ENCODE measurements at regions not wholly inside any gene's neighbourhood (a gene's known extent, or its start where the extent isn't known, plus 50 kb on each side); places are given as distances from the start of the nearest gene placed in this dataset.

DNA sequence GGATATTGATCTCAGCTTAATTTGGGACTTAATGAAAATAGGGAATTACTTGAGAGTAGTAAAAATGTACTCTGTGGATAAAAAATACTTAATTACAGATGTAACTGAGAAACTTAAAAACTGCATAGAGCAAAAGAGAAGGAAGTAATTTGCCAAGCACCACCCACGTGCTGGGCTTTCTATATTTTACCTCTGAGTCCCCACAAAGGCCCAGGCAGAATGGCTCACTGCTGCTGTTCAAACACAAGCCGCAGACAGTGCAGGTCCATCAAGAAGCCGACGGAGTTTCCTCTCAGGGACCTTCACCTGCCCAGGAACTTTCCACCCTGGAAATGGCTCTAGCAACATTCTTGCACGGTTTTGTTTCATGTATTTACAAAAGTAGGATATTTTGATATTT lies 77.2 kb upstream of the TRPM1 start:
- in situ Hi-C loops (cut with HindIII; ENCODE audit: low sequenced_read_pairs) = no loop called here

DNA sequence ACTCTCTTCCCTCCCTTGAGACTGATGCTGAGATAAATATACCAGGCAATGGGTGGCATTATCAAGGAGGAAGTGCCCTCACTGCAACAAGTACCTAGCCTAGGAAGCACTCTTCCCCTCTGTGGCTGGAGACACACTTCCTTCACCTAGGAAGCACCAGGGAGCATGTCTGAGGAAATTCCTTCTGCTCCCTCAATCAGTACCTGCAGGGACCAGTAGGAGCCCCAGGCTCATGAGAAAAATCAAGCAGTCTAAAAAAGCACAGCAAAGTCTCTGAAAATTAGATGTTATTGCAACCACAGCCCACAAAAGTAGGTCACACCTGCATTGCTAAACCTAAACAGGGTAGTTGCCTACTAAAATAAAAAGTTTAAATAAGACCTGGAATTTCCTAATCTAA lies 78.2 kb upstream of the TRPM1 start:
- in situ Hi-C loops (cut with HindIII; ENCODE audit: low sequenced_read_pairs) = no loop called here

DNA sequence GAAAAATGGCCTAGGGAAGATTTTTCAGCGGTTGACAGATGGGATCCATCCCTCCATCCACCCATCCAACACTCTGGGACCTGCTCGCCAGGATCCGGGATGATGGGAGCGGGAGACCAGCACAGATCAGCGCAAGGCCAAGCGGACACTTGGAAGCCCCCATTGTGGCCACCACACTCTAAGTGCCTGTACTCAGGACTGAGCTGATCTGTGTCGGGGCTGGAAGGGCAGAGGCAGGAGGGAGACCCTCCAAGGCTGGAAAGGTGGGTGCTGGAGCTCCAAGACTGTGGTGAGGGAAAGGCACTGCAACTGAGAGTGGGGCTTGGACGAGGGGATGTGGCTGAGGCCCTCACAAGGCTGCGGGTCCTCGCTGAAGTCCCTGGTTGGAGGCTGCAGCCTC lies 91.8 kb upstream of the TRPM1 start:
- in situ Hi-C loops (cut with HindIII; ENCODE audit: low sequenced_read_pairs) = no loop called here

GRCh38 chr15:31195871-31196270 lies 94.3 kb upstream of the TRPM1 start:
- in situ Hi-C loops (cut with HindIII; ENCODE audit: low sequenced_read_pairs) = no loop called here

- in situ Hi-C loops (cut with HindIII; ENCODE audit: low sequenced_read_pairs) = no loop called here
Measured at GRCh38 chr15:31197497-31198414, 96.2 kb upstream of the TRPM1 start.

- in situ Hi-C loops (cut with HindIII; ENCODE audit: low sequenced_read_pairs) = loop anchor here (25.0 kb wide), 1 partner anchor 313 kb away; no protein-coding TSS in a partner anchor
Measured at GRCh38 chr15:31200735-31201151, 99.2 kb upstream of the TRPM1 start.

- in situ Hi-C loops (cut with HindIII; ENCODE audit: low sequenced_read_pairs) = loop anchor here (25.0 kb wide), 1 partner anchor 316 kb away; no protein-coding TSS in a partner anchor
Measured at GRCh38 chr15:31202953-31203352, 101.4 kb upstream of the TRPM1 start.

DNA sequence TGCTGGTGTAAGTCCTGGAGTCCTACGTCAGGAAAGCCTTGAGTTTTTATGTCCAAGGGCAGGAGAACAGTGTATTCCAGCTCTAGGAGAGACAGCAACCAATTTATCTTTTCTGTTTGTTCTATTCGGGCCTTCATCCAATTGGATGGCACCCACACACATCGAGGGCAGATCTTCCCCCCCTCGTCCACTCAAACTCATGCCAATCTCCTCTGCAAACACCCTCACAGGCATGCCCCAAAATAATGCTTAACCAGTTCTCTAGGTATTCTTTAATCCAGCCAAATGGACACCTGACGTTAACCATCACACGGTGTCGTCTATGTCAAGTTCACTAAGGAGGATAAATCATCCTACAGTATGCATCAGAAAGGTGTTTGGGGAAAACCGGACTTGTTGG lies 102.5 kb upstream of the TRPM1 start:
- in situ Hi-C loops (cut with HindIII; ENCODE audit: low sequenced_read_pairs) = loop anchor here (25.0 kb wide), 1 partner anchor 317 kb away; no protein-coding TSS in a partner anchor

DNA sequence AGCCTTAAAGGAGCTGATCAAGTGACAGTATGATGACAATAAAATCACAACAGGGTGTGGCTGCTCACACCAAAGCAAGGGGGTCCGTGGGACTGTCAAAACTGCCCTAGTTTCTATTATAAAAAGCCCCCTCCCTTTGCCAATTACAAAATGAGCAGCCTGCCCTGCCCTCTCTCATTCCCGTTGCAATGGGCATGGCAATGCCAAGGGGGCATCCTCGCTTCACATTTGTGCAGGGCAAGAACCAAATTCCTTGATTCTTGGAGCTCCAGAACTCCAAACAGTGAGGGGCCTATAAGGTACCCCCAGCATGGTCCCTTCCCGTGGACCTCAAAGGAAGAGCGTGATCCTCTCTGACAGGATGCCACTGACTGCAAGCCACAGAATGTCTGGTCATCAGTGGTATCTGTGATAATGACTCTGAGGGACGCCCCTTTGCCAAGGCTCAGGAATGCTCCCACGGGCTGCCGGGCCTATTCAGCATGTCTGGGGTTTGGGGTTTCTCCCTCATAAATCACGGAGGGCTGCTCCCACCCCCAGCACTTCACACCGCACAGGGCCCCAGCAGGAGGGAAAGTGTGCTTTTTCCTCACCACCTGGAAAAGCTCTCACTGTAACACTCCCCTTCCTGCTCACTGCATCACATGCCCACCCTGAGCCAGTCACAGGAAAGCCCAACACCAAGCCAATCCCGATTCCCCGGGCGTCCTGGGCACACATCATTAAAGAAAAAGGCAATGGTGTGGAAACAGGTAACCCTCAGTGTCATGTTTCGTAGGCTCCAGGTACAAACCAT lies 105.1 kb upstream of the TRPM1 start:
- in situ Hi-C loops (cut with HindIII; ENCODE audit: low sequenced_read_pairs) = loop anchor here (25.0 kb wide), 1 partner anchor 319 kb away; no protein-coding TSS in a partner anchor

DNA sequence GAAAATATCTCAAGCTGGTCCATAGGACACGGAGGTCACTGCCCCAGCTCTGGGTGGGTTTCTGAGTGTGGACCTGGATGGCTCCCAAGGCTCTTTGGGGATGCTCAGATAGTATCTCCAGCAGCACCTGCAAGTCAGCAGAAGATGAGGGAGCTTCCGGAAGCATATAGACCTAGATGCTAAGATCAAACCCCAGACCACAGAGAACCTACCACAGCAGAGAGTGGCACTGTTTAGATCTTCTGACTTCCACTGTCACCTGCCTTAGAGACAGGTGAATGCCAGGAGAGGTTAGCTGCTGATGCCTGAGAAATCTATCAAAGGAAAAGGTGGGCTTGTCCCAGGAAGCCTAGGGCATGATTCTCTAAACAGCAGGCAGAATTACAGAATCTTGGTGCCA lies 105.7 kb upstream of the TRPM1 start:
- in situ Hi-C loops (cut with HindIII; ENCODE audit: low sequenced_read_pairs) = loop anchor here (25.0 kb wide), 1 partner anchor 320 kb away; no protein-coding TSS in a partner anchor

GRCh38 chr15:31207861-31208260 lies 106.3 kb upstream of the TRPM1 start:
- in situ Hi-C loops (cut with HindIII; ENCODE audit: low sequenced_read_pairs) = loop anchor here (25.0 kb wide), 1 partner anchor 321 kb away; no protein-coding TSS in a partner anchor

DNA sequence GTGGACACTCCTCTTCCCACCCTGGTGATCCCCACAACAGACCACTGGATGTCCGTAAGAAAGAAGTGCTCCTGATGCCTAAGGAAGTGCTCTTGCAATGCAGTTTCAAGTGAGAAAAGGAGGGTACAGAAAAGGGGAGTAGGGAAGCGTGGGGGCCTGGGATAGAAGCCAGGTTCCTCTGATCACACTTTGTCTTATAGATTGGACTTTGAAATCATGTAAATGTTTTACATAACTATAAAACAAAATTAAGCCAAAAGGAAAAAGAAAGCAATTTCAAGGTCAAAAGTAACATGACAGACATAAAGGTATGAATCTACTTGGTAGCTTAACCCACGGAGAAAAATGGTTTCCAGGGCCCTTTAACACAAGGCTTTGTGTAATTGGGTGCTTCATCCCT lies 107.3 kb upstream of the TRPM1 start:
- in situ Hi-C loops (cut with HindIII; ENCODE audit: low sequenced_read_pairs) = loop anchor here (25.0 kb wide), 1 partner anchor 322 kb away; no protein-coding TSS in a partner anchor

DNA sequence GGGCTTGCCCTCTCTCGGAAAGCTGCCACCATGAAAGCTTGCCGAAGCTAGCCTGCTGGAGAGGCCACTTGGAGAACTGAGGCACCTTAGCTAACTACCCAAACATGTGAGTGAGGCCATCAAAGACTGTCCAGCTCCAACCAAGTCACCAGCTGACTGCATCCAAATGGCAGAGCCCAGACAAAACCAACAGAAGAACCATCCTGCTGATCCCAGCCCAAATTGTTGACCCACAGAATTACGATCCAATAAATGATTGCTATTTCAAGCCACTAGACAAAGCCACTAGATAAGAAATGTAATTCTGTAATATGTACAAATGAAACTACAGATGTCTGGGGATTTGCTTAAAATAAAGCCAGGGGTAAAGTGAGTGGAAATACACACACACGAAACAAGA lies 109.8 kb upstream of the TRPM1 start:
- in situ Hi-C loops (cut with HindIII; ENCODE audit: low sequenced_read_pairs) = loop anchor here (5.0 to 25.0 kb wide), 3 partner anchors 196 to 324 kb away; no protein-coding TSS in a partner anchor

- in situ Hi-C loops (cut with HindIII; ENCODE audit: low sequenced_read_pairs) = loop anchor here (5.0 to 25.0 kb wide), 3 partner anchors 195 to 325 kb away; no protein-coding TSS in a partner anchor
Measured at GRCh38 chr15:31212326-31213080, 111.0 kb upstream of the TRPM1 start.

GRCh38 chr15:31214158-31214863 lies 112.3 kb upstream of the KLF13 start:
- in situ Hi-C loops (cut with HindIII; ENCODE audit: low sequenced_read_pairs) = loop anchor here (5.0 to 25.0 kb wide), 3 partner anchors 193 to 327 kb away; no protein-coding TSS in a partner anchor

DNA sequence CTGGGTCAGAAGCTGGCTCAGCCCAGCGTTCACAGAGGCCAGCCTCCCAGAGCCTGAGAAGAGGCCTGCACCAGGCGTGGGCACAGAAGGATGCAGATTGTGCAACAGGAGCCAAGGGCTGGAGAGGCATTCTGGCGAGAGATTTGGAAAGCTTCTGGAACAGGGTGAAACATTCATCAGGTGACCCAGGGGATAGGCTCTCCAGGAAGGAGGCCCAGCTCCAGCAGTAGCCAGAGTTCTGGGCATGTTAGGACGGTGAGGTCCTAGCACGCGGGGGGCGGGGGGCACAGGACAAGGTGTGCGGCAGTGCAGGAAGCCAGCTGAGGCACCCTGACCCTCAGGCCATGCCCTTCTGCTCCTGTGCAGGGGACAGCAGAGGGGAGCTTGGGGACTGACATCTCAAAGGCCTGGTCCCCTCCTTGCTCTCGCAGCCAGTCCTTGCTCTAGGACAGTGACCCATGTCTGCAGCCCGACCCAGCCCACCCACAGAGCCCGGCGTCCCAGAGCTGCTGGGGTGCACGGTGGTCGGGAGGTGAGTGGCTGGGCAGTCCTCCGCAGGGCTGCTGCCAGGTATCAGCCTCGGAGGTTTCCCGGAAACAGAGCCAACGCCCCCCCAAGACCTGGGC lies 111.7 kb upstream of the KLF13 start:
- in situ Hi-C loops (cut with HindIII; ENCODE audit: low sequenced_read_pairs) = loop anchor here (5.0 to 25.0 kb wide), 3 partner anchors 192 to 328 kb away; no protein-coding TSS in a partner anchor

DNA sequence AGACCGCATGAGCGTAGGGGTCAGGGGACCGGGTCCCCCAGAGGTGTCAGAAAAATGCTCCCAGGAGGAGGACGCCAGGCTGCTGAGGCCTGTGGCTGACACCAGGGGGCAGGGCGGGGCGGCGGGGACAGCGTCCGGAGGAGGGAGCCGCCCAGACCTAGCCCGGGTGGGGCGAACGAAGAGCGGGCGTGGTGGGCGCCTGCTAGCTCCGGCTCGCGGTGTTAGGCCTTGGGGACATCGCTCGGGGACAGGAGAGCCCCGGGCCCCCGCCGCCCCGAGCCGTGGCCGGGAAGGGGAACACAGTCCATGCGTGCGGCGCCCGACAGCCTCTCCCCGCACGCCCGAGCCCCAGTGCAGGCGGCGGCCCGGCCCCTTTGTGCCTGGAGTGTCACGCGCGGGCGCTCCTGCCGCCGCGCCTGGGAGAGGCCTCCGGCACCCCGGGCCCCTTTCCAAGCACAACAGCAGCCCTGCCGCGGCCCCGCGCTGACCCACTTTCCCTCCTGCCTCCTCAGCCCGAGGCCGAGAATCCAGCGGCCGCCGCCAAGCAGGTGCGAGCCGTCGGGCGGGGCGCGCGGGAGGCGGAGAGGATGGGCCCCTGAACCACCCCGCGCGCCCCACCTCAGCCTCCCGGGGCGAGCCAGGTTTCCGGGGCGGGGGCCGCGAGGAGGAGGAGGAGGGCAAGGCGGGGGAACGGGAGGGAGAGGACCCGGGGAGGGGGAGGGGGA lies 111.0 kb upstream of the KLF13 start:
- in situ Hi-C loops (cut with HindIII; ENCODE audit: low sequenced_read_pairs) = loop anchor here (25.0 kb wide), 1 partner anchor 328 kb away; no protein-coding TSS in a partner anchor

GRCh38 chr15:31216215-31216911 lies 110.3 kb upstream of the KLF13 start:
- in situ Hi-C loops (cut with HindIII; ENCODE audit: low sequenced_read_pairs) = loop anchor here (25.0 kb wide), 1 partner anchor 329 kb away; no protein-coding TSS in a partner anchor
